ENCODE measurements at regions not wholly inside any gene's neighbourhood (a gene's known extent, or its start where the extent isn't known, plus 50 kb on each side); places are given as distances from the start of the nearest gene placed in this dataset.
"Not testable (repeated sequence)": the region's sequence is repeated elsewhere in the genome, so short reads cannot be mapped to it uniquely, and the experiment has no call there.

DNA sequence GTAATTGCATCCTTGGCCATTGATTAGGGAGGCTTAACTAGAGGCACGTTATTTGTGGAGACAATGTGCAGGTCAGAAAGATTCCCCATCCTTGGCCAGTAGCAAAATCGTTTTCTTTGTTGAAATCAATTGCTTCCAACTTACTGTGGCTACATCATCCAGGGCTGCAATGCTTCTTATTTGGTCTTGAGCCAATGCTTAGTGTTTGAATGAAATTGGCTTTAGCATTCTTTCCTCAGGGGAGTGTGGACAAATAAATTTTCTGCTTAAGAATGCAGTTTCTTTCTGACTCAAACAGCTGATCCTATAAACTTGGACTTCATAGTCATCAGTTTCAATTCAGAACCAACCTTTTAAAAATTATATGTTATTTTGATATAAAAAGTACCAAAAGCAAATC, 95.6 kb downstream of the ARHGAP11B start:
- H3K36me3 ChIP-seq (ENCODE audit: insufficient read depth, low read length); H3K4me3 ChIP-seq (ENCODE audit: low read depth, low read length); H3K4me1 ChIP-seq (ENCODE audit: control insufficient read depth, insufficient read depth, low read length, unreplicated experiment); H3K79me2 ChIP-seq (ENCODE audit: control insufficient read depth, insufficient read depth, low read length, unreplicated experiment); H3K27me3 ChIP-seq (ENCODE audit: insufficient read depth, low read length); H2AFZ ChIP-seq (ENCODE audit: low read length, unreplicated experiment); H3K27ac ChIP-seq (ENCODE audit: low read depth, low read length): not testable (repeated sequence)

DNA sequence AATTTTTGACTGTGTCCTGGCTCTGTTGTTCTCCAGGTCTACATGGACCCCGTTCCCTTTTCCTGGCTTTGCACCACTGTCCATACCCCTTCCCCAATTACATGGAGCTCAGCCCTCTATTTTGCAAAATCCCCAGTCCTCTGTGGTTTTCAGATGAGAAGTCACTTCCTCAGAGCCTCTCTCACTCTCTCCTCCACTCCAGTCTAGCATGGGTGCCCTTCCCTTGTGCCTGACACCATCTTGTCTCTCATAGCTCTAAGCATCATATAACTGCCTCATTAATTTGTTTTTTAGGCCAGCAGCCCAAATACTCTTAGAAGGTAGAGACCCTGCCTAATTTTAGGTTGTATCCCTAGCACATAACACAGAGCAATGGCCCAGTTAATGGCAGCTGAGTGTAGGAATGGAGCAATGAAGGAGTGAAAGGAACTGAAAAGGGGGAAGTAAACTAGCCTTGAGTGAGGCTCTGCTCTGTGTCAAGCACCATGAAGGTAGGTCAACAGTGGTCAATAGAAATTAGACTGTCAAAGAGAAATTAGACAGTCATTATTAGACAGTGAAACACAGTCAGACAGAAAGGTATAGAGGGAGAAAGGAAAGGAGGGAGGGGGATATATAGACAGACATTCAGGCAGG, 97.7 kb downstream of the ARHGAP11B start:
- not testable (repeated sequence) for H3K4me3 ChIP-seq (ENCODE audit: low read depth, low read length); H3K4me1 ChIP-seq (ENCODE audit: control insufficient read depth, insufficient read depth, low read length, unreplicated experiment); H2AFZ ChIP-seq (ENCODE audit: low read length, unreplicated experiment); H3K79me2 ChIP-seq (ENCODE audit: control insufficient read depth, insufficient read depth, low read length, unreplicated experiment); H3K27me3 ChIP-seq (ENCODE audit: insufficient read depth, low read length); H3K36me3 ChIP-seq (ENCODE audit: insufficient read depth, low read length); H3K27ac ChIP-seq (ENCODE audit: low read depth, low read length)

DNA sequence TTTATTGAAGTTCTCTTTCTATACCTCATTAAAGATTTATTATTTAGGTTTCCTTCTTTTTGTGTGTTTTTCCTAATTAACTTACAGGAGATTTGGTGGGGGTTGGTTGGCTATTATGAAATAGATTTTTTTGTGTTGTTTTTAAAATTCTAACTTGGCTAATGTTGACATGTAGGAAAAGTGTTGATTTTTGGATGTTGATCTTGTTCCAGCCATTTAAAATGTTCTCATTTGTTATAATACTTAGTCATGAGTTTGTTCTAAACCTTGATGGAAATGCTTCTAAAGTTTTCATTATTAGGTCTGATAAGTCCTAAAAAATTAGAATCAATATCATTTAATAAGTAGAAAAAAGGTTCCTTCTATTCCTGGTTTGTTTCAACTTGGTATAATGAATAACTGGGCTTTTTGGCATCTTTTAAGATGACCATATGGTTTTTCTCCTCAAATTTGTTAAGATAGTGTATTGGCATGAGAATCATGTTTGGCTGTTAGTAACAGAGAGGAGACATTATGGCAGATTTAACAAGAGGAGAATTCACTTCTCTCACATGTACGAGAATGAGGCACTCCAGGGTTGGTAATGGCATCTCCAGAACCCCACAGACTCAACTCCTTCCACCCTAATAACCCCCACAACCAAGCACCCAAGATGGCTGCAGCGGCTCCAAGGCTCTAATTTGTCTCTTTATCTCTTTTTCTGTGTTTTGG, 104.1 kb downstream of the ARHGAP11B start:
- H2AFZ ChIP-seq (ENCODE audit: low read length, unreplicated experiment); H3K27ac ChIP-seq (ENCODE audit: low read depth, low read length); H3K27me3 ChIP-seq (ENCODE audit: insufficient read depth, low read length); H3K4me1 ChIP-seq (ENCODE audit: control insufficient read depth, insufficient read depth, low read length, unreplicated experiment); H3K79me2 ChIP-seq (ENCODE audit: control insufficient read depth, insufficient read depth, low read length, unreplicated experiment); H3K4me3 ChIP-seq (ENCODE audit: low read depth, low read length): not testable (repeated sequence)
- H3K36me3 ChIP-seq (ENCODE audit: insufficient read depth, low read length), result peaks cover 13% of the 10 kb centered on the region; the same call in 1 of the 2 replicates

DNA sequence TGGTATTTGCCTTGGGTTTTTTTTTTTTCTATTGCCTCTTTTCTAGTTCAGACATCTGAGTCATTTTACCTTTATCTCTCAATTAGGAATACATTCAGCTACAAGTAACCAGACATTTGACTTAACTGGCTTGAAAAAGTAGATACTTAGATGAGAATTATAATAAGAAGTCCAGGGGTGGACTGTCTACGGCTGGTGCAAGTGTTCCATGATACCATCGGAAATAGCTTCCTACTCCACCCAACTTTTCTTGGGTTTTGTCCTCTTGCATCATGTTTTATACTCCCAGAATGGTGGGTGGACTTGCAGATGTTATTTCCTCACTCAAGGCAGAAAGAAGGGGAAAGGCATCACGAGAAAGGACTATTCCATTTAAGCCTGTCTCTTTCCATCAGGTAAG, 104.7 kb downstream of the ARHGAP11B start:
- not testable (repeated sequence) for H3K27ac ChIP-seq (ENCODE audit: low read depth, low read length); H3K4me3 ChIP-seq (ENCODE audit: low read depth, low read length); H2AFZ ChIP-seq (ENCODE audit: low read length, unreplicated experiment); H3K27me3 ChIP-seq (ENCODE audit: insufficient read depth, low read length); H3K79me2 ChIP-seq (ENCODE audit: control insufficient read depth, insufficient read depth, low read length, unreplicated experiment); H3K4me1 ChIP-seq (ENCODE audit: control insufficient read depth, insufficient read depth, low read length, unreplicated experiment)
- peaks cover 13% of the 10 kb centered on the region; the same call in 1 of the 2 replicates for H3K36me3 ChIP-seq (ENCODE audit: insufficient read depth, low read length)

DNA sequence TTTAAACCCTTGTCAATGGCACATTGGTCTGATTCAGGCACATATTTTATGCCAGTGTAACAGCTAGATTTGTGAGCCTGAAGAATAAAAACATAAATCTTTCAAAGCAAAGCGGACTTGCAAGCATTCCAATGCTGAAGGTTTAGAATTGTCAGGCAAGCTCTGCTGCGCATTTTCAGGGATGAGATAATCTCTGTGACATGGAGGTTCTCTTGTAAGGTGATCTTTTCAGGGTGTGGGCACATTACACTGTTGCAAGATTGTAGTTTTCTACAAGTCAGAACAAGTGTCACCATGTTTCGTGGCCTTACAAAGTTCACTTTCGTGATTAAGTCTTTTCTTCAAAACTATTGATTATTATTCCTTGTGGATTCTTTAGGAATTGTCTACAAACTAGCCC, 106.2 kb downstream of the ARHGAP11B start:
- not testable (repeated sequence) for H2AFZ ChIP-seq (ENCODE audit: low read length, unreplicated experiment); H3K27ac ChIP-seq (ENCODE audit: low read depth, low read length); H3K79me2 ChIP-seq (ENCODE audit: control insufficient read depth, insufficient read depth, low read length, unreplicated experiment); H3K27me3 ChIP-seq (ENCODE audit: insufficient read depth, low read length); H3K4me3 ChIP-seq (ENCODE audit: low read depth, low read length); H3K4me1 ChIP-seq (ENCODE audit: control insufficient read depth, insufficient read depth, low read length, unreplicated experiment)
- peaks cover 13% of the 10 kb centered on the region; the same call in 1 of the 2 replicates for H3K36me3 ChIP-seq (ENCODE audit: insufficient read depth, low read length)

DNA sequence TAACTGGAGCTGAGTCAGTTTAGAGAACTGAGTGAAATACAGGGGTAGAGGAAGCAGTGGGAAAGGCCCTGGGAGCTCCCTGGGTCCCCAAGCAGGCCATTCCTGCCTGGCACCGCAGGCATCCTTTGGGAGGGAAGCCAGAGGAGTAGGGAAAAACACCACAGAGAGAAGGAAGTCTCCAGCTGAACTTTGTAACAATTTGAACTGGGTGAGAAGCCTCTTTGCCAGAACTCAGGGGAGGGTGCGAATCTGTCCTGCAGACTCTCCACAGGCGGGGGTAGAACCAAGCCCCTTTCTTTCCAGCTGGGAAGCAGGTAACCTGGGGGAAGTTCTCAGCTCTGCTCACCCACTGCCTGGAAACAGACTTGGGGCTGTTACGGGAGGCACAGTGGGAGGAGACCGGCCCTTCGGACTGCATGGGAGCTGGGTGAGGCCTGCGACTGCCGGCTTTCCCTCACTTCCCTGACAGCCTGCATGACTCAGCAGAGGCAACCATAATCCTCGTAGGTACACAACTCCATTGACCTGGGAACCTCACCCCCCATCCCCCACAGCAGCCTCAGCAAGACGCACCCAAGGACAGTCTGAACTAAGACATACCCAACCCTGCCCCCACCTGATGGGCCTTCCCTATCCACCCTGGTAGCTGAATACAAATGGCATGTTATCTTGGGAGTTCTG, 110.1 kb downstream of the ARHGAP11B start:
- not testable (repeated sequence) for H3K79me2 ChIP-seq (ENCODE audit: control insufficient read depth, insufficient read depth, low read length, unreplicated experiment); H3K27me3 ChIP-seq (ENCODE audit: insufficient read depth, low read length); H2AFZ ChIP-seq (ENCODE audit: low read length, unreplicated experiment); H3K4me1 ChIP-seq (ENCODE audit: control insufficient read depth, insufficient read depth, low read length, unreplicated experiment); H3K4me3 ChIP-seq (ENCODE audit: low read depth, low read length); H3K27ac ChIP-seq (ENCODE audit: low read depth, low read length)
- H3K36me3 ChIP-seq (ENCODE audit: insufficient read depth, low read length), result peaks cover 11% of the 10 kb centered on the region; the same call in 1 of the 2 replicates

DNA sequence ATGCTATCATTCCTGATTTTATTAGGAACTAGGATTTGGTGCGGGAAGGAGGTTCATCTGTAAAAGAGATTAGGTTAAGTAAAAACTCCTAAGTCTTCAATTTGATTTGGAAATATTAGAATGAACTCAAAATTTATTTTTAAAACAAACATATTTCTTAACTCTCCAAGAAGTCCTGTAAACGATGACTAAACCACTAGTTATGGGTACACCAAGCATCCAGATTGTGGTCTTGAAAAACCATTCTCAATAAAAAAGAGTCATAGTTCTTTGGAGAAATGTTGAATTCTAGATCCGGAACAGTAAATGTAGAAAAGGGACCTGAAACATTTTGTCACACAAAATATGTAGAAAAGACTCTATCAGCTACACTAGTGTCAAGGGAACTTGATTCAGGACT, 116.9 kb downstream of the ARHGAP11B start:
- not testable (repeated sequence) for H3K27ac ChIP-seq (ENCODE audit: low read depth, low read length); H3K36me3 ChIP-seq (ENCODE audit: insufficient read depth, low read length)

DNA sequence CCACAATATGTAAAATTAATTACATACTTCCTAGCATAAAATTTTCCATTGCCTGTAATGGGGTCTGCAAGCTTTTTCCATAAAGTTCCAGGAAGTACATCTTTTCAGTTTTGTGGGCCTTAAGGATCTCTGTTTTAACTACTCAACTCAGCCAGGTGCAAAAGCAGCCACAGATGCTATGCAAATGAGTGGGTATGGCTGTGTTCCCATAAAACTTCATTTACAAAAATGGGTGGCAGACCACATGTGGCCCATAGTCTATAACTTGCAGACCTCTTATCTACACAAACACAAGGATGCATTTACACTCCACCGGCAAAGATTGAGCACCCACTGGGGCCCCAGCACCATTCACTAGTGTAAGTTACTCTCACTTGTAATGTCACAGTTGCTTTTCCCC, 123.1 kb downstream of the ARHGAP11B start:
- not testable (repeated sequence) for H3K79me2 ChIP-seq (ENCODE audit: control insufficient read depth, insufficient read depth, low read length, unreplicated experiment); H2AFZ ChIP-seq (ENCODE audit: low read length, unreplicated experiment); H3K4me1 ChIP-seq (ENCODE audit: control insufficient read depth, insufficient read depth, low read length, unreplicated experiment); H3K4me3 ChIP-seq (ENCODE audit: low read depth, low read length); H3K27ac ChIP-seq (ENCODE audit: low read depth, low read length); H3K27me3 ChIP-seq (ENCODE audit: insufficient read depth, low read length); H3K36me3 ChIP-seq (ENCODE audit: insufficient read depth, low read length)

More for the DNA sequence above, 116.9 kb downstream of the ARHGAP11B start:
- H2AFZ ChIP-seq (ENCODE audit: low read length, unreplicated experiment); H3K27me3 ChIP-seq (ENCODE audit: insufficient read depth, low read length); H3K79me2 ChIP-seq (ENCODE audit: control insufficient read depth, insufficient read depth, low read length, unreplicated experiment); H3K4me1 ChIP-seq (ENCODE audit: control insufficient read depth, insufficient read depth, low read length, unreplicated experiment); H3K4me3 ChIP-seq (ENCODE audit: low read depth, low read length): not testable (repeated sequence)

DNA sequence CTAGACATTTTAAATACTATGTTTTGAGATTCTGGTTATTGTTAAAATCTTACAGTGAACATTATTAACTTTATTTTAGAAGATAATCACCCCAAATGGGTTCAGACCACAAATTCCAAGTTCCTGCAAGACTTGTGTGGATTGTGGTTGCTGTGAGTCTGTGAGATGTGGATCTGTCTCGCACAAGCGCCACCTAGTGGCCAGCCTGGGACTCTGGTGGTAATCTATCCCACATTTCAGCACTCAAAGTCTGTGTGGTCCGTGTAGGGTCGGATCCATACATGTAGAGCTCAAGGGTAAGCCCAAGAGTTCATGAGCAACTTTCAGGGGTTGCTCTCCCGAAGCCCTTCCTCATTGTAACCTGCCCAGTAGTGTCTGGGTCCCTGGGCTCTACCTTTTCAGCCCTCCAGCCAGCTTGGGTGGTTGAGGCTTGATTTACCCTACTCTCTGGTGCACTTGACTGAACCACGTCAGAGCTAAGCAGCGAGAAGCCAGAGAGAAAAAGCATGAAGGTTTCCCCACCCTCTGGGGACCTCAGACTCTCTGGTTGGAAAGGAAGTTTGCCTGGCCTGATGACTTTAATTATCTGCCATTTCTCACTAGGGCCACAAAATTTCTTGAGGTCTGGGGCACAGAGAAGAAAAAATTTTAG, 129.2 kb downstream of the ARHGAP11B start:
- H3K4me1 ChIP-seq (ENCODE audit: control insufficient read depth, insufficient read depth, low read length, unreplicated experiment); H3K79me2 ChIP-seq (ENCODE audit: control insufficient read depth, insufficient read depth, low read length, unreplicated experiment); H3K27ac ChIP-seq (ENCODE audit: low read depth, low read length); H2AFZ ChIP-seq (ENCODE audit: low read length, unreplicated experiment); H3K4me3 ChIP-seq (ENCODE audit: low read depth, low read length); H3K27me3 ChIP-seq (ENCODE audit: insufficient read depth, low read length); H3K36me3 ChIP-seq (ENCODE audit: insufficient read depth, low read length): not testable (repeated sequence)

DNA sequence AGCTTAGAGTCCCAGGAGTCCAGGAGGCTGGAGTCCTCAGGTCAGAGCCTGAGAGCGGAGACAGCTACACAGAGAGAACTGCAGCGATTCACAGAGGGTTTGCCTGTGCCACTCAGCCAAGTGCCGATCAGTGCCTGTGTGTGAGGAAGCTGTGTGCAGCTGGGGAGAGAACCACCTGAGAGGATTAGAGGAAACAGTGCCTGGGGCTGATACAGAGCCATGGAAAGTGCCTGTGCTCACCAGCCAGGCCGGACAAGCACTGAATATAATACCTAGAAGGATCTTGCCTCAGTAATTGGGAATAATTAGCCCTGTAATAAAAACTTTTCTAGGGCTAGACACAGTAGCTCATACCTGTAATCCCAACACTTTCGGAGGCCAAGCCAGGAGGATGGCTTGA, 134.7 kb downstream of the ARHGAP11B start:
- H2AFZ ChIP-seq (ENCODE audit: low read length, unreplicated experiment); H3K4me1 ChIP-seq (ENCODE audit: control insufficient read depth, insufficient read depth, low read length, unreplicated experiment); H3K36me3 ChIP-seq (ENCODE audit: insufficient read depth, low read length); H3K27me3 ChIP-seq (ENCODE audit: insufficient read depth, low read length); H3K4me3 ChIP-seq (ENCODE audit: low read depth, low read length); H3K27ac ChIP-seq (ENCODE audit: low read depth, low read length); H3K79me2 ChIP-seq (ENCODE audit: control insufficient read depth, insufficient read depth, low read length, unreplicated experiment): not testable (repeated sequence)

Measured in ACC112 (cell line).